ENCODE measurements at regions not wholly inside any gene's neighbourhood (a gene's known extent, or its start where the extent isn't known, plus 50 kb on each side); places are given as distances from the start of the nearest gene placed in this dataset.
"Not testable (repeated sequence)": the region's sequence is repeated elsewhere in the genome, so short reads cannot be mapped to it uniquely, and the experiment has no call there.

DNA sequence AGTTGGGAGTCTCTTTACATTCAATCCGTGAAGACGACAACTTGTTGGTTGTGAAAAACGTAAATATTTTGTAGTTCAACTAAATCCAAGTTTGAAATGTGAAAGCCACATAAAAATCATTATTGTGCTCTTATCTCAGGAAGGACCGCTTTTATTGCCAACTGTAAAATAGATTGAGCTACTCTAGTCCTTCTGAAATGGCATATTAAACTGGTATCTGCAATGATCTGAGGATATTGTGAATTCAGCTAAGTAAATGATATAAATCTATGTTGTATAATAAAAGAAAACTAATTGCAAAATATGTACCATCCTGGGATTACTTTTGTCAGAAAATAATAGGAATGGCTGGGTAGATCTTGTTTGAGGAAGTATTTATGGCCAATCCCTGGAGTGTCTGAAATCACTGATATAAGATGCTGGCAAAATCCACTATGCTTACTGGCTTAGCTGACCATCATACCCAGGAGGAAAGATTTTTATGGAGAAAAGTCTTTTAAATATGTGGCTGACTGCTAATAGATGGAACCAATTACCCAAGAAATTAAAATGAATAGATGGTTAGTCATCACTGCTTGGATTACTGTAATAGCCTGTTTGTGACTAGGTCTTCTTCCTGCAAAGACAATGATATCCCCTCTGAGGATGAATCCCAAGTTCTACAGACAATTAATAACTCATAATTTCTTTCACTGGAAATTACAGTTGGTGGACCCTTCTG, 191.8 kb downstream of the SEMA6D start:
- TF ChIP-seq, protein P1, sequence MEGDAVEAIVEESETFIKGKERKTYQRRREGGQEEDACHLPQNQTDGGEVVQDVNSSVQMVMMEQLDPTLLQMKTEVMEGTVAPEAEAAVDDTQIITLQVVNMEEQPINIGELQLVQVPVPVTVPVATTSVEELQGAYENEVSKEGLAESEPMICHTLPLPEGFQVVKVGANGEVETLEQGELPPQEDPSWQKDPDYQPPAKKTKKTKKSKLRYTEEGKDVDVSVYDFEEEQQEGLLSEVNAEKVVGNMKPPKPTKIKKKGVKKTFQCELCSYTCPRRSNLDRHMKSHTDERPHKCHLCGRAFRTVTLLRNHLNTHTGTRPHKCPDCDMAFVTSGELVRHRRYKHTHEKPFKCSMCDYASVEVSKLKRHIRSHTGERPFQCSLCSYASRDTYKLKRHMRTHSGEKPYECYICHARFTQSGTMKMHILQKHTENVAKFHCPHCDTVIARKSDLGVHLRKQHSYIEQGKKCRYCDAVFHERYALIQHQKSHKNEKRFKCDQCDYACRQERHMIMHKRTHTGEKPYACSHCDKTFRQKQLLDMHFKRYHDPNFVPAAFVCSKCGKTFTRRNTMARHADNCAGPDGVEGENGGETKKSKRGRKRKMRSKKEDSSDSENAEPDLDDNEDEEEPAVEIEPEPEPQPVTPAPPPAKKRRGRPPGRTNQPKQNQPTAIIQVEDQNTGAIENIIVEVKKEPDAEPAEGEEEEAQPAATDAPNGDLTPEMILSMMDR (conservative IDR thresholded peaks at IDR 0.05) = no peak
- no peak overlapping the region for H3K27ac ChIP-seq

DNA sequence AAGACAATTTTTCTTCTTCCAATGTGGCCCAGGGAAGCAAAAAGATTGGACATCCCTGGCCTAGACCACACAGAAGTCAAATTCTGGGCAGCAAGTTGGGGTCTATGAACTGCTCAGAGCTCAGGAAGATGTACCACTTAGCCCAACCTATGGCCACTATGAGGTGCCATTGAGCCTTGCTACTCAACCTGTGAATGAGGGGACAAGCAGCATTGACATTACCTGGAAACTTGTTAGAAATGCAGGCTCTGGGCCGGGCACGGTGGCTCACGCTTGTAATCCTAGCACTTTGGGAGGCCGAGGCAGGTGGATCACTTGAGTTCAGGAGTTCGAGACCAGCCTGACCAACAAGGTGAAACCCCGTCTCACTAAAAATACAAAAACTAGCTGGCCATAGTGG, 195.6 kb downstream of the SEMA6D start:
- not testable (repeated sequence) for H3K27ac ChIP-seq

DNA sequence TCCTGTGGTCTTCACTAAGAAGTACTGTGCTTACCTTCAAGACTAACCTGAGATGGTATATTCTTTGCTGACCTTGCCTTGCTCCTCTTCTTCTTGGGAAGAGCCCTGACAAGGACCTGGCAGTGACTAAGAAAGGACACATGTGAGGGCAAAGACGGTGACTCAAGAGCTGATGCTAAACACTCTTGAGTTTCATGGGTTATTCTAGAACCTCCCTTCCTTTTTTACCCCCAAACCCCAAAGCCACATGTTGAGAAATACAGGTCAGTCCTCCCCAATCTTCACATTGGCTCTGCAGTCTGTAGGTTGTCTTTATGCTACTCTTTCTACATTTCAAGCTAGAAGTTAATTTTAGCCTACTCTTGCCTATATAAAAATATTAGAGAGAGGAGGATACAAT, 200.6 kb downstream of the SEMA6D start:
- no peak overlapping the region for H3K27ac ChIP-seq
- TF ChIP-seq, protein P1 (conservative IDR thresholded peaks at IDR 0.05) = no peak

DNA sequence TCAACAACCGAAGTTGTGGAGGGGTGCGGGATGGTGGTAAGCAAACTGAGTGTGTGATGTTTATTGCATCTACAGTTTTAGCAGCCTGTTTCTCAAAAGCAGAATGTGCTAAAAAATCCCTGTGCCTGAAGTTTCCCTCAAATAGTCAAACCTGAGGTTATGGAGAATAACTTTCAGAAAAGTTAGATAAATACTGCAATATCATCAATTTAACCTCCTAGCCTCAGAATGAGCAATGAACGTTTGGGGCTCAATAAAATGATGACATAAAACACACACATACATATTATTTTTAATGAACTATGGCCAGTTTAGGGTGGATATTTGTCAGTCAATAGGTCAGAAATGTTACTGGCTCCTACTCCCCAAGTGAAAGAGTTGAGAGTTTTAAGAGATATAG, 201.6 kb downstream of the SEMA6D start:
- H3K27ac ChIP-seq = no peak overlapping the region
- TF ChIP-seq, protein P1 (conservative IDR thresholded peaks at IDR 0.05) = no peak

DNA sequence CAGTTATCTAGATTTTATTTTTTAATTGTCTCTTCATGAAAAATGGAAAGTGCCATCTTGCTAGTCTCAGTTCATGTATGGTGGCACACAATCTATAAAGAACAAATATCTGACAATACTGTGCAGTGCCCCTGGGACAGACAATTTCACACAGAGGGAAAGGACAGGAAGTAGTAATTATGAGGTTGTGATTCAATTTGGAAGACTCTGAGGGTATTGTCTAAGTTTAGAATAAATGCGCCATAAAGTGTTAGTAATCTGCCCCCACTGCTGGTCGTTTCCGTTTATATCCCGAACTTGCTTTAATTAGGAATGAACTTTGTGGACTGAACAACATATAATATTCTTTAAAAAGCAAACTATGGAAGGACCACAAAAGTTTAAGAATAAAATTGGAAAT, 196.4 kb upstream of the SLC24A5 start:
- no peak overlapping the region for H3K27ac ChIP-seq

DNA sequence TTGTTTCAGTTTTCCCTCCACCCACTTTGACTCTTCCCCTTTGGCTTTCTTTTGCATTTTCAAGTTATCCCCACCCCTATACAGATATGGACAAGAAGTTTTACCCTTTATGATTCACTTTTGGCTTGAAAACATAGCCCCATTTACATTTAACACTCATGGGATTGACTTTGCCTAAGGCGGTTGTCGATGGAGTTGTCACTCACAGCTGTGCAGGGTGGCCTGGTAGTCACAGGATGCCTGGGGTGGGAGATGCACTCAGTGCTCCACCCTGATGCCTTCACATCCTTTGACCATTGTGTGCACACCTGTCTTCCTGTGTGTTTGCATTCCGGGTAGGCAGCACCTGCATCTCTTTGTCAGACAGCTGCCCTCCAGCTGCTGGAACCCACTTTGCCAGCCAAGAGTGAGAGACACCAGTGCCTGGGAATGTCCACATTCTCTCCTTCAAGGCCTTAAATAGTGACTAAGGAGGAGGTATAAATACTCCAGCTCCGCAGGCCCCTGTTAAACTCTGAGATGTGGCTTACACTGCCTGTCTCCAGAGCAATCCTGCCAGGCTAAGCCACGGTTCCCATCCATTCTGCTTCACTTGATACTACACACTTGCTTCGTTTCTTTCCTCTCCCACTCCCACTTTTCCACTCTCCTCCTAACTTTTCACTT, 191.5 kb upstream of the SLC24A5 start:
- TF ChIP-seq, protein P1 (conservative IDR thresholded peaks at IDR 0.05) = no peak
- H3K27ac ChIP-seq = no peak overlapping the region

More for the DNA sequence above, 196.4 kb upstream of the SLC24A5 start:
- TF ChIP-seq, protein P1 (conservative IDR thresholded peaks at IDR 0.05) = no peak

DNA sequence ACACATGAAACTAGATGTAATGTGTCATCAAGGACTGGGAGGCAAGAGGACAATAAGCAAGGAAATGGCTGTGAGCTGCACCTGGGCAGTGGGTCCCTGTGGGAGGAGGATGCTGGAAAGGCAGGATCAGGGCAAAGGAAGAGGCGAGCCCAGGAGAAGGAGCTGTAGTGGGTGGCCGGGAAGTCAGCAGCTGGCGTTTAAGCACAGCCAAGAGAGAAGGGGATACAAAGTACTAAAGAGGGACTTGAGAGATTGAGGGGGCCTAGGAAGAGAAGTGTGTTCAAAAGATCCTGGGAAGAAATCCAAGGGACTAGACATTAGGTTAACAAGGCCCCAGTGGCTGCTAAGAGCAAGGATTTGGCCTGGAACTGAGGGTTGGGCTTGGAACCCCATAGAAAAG, 188.5 kb upstream of the SLC24A5 start:
- TF ChIP-seq, protein P1 (conservative IDR thresholded peaks at IDR 0.05) = no peak
- H3K27ac ChIP-seq = no peak overlapping the region

Data from VCaP (cell line).